Stimulated activated CD8-positive, alpha-beta memory T cell treated with anti-CD3 and anti-CD28 coated beads, Interleukin-12 subunit alpha, Interleukin-12 subunit beta, amount 100 ng/mL, for 1 hour (primary cell): ENCODE measurements at regions not wholly inside any gene's neighbourhood (a gene's known extent, or its start where the extent isn't known, plus 50 kb on each side); places are given as distances from the start of the nearest gene placed in this dataset.
"Not testable (repeated sequence)": the region's sequence is repeated elsewhere in the genome, so short reads cannot be mapped to it uniquely, and the experiment has no call there.

Experiments
- DNase-seq: peaks from one replicate; pipeline ENCODE4 v3.0.0-alpha.2; 2020; ENCODE audit warnings: low read depth

DNA sequence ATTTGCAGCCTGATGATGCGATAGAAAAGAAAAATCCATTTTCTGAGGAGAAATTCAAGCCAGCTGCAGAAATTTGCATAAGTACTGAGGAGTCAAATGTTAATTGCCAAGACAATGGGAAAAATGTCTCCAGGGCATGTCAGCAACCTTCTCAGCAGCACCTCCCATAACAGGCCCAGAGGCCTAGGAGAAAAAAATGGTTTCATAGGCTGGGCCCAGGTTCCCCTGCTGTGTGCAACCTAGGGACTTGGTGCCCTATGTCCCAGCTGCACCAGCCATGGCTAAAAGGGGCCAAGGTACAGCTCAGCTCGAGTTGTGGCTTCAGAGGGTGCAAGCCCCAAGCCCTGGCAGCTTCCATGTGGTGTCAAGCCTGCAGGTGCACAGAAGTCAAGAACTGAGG, 144.8 kb upstream of the PRKD1 start:
- not testable (repeated sequence) for DNase-seq

DNA sequence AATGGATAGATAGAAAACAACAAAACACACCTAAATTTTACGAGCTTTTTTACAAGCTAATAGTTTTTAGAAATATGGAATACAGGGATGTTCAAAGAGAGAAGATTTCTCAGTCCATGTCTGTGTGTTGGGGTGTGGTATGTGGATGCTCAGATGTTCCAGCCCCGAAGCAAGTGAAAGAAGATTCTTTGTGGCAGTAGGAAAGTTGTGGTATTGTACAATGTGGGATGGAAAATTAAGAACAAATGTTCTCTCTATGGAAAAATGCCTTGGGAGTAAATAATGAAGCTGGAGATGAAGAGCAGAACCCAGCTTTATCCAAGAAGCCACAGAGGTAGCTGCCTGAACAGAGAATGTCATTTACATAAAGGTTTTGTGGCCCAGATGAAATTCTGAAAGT, 150.3 kb upstream of the PRKD1 start:
- DNase-seq: no peak

DNA sequence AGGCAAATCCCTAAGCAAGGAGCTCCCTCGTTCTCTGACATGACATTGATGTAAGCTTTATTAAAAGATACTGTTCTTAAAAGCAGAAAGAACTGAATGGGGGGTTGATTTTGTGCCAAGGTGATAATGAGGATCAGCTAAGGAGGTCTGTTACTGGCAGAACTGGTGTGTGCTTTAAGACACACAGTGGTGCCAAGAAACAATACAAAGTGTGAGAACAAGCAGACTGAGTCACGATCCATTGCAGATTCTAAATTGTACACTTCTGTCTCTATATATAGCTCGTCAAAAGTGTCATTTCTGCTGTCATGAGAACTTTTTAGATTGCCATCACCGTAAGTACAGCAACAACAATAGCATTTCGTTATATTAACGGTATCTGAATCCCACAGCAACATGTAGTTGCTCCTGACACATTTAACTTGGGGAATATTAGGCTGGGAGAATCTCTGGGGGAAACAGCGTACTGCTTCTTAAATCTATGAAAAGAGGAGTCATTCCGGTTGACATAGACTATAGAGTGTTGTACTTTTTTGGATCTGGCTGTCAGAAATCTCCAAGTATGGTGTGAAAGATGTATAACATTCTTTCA, 151.3 kb upstream of the PRKD1 start:
- DNase-seq: no peak

DNA sequence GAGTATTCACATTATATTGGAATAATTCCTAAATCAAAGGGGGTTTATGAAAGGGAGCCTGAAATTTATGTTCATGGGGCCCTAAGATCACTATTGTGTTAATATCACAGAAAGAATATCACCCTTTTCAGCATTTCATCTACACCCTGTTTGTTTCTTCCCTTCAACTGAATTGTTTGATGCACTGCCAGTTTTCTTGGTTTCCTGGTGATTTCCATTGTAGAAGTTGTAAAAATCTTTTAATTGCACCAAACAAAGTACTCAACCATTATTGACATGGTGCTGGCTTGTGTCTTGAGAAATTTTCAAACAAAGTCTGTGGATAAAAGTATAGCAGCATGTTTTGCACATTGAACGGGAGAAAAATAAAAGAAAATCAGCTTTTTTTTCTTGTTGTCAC, 154.8 kb upstream of the PRKD1 start:
- DNase-seq: no peak

DNA sequence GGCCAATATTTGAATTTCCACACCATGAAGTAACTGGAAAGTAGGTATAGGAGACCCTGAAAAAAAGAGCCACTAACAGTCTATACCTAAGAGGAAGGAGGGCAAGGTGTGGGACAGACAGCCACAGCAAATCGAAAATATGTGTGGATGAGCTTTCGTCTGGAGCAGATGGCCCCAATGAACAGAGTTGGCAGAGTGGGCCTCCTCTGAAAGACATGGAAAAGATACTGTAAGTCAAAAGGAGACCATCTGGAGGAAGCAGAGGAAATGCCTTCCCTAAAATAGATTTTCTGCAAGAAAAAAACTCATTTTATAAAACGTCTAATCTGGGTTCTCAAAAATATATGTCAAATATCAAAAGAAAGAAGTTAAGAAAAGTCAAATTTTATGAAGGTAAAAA, 157.2 kb upstream of the PRKD1 start:
- no peak for DNase-seq

DNA sequence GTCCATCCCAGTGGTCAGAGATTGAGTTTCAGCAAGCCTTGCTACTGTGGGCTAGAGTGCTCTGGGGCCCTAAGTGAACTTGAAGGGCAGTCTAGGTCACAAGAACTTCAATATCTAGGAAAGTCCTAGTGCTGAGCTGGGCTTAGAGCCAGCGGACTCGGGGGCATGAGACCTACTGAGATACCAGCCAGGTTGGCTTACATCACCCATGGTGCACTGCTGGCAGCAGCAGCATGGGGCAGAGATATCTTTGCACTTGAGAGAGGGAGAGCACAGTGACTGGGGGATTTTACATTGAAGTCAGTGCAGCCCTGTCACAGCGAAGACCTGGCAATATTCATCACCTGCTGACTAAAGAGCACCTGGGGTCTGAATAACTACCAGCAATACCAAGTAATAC, 158.3 kb upstream of the PRKD1 start:
- no peak for DNase-seq

DNA sequence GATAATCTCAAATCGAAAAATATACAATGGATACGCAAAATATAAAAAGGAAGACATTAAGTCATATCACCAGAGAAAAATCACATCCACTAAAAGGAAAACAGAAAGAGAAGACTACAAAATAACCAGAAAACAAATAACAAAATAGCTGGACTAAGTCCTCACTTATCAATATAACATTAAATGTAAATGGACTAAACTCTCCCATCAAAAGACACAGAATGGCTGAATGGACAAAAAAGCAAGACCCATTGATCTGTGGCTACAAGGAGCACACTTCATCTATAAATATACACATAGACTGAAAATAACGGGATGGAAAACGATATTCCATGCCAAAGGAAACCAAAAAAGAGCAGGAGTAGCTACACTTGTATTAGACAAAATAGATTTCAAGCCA, 161.0 kb upstream of the PRKD1 start:
- DNase-seq: no peak

DNA sequence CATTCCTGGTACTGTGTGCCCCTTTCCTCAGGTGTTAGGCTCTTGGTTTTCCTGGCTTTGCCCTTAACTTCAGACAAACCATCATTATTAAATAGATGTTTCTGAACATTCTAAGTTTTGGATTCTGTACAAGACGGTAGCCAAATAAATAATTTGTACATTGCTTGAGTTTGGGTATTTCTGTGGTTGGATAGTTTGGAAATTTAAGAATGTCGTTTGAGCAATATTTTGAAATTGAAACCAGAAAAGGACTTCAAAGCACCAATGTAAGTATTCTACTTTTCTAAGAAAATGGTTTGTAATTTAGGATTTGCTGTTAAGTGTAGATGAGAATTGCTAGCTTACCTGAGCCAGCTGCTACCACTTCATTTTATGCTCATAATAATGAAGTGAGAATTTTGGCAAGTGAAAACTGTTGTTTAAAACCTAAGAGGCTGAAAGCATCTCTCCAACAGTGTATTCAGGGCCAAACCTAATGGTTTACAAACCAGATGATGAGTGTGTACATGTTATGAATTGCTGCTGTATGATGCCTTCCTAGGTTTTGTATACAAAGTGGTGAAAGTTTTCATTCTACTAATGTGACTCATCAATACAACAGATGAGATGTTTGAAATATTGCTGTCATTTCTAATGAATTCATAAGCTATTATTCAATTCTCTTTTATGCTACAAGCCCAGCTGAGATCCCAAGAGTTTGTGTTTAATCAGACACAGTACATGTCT, 181.5 kb upstream of the PRKD1 start:
- no peak for DNase-seq

DNA sequence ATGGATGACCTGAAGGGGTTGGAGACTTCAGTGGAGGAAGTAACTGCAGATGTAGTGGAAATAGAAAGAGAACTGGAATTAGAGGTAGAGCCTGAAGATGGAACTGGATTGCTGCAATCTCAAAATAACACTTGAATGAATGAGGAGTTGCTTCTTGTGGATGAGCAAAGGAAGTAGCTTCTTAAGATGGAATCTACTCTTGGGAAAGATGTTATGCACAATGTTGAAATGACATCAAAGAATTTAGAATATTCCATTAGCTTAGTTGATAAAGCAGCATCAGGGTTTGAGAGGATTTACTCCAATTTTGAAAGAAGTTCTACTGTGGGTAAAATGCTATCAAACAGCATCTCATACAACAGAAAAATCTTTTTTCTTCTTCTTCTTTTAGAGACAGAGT, 186.4 kb upstream of the PRKD1 start:
- DNase-seq: no peak

DNA sequence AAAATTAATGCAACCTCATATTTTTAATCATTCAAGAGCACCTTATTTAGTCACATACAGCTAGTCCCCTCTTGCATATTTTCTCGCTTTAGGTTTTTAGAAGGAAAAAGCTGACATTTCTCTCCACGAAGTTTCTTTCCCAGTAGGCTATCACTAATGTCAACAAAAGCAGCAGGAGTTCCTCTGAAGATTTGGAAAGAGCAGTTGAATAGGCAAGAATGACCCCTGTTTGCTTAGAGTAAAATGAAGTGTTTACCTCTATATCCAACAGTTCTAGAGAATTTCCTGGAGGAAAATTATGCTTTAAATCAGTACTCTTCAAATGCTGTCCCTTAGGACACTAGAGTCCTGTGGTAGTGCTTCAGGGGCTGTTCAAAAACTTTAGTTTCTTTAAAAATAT, 188.1 kb upstream of the PRKD1 start:
- DNase-seq: no peak

DNA sequence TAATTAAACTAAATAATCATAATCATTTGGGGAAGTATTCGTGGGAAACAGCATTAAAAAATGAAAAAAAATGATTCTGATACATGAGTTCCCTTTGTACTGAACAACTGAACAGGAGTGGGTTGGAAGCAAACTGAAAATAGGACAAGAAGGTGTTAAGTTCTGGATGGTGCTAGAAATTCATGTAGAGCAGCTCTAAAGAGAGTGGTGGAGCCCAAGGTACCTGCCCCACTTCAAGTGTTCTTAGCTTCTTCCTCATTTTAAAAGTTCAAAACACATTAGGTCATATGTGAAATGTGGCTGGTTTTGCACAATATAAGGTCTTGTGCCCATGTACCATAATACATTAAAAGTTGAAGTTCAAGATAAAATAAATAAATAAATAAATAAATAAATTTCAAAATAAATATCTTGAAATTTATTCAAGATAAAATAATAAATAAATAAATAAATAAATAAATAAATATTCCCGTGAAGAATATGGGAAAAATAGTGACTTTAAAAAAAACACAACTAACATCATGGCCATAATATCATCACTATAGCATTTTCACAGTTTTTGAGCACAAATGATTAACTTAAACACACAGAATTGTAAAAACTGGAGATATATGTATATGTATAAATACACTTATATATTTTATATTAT, 191.5 kb upstream of the PRKD1 start:
- no peak for DNase-seq

DNA sequence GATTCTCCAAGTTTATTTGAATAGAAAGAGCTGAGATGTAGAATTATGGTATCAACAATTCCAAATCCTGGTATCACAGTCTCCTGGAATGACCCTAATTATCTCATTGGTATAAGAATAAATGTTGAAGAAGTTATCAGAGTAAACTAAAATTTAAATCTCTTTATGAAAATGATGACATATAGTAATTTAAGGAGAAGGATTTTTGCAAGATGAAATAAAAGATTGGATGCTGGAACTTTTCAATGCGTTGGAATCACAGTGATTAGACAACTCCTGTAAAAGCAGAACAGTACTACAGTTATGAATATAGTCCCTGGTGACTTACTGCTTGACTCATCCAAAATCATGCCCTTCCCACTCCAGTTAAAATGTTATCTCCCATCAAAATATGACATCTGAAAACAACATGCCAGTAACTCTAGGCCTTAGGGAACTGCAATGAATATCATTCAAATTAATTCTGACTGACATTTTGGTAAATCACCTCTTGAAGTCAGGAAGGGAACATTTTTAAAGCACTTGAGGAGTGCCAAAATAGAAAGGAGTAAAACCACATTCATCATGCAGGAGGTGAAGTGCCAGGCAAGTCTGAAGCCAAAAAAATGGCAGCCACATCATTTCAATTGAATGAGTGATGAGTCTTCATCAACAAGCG, 197.8 kb upstream of the PRKD1 start:
- DNase-seq: no peak

DNA sequence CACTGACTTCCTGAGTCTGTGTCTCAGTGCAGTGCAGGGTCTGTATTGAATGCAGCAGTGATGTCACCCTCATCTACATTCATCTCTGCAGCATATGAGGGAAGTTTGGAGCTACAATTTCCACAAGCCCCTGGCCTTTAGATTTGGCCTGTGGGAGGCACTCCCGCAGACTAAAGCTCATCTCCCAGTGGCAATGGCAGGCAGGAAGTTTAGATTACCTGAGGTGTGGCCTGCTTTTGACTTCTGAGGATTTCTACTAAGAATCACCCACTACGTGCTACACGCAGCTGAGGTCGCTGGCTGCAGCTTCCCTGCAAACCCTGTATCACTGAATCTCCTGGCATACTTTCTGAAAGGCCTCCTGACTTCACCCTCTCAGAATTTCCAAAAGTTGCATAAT, 202.2 kb upstream of the PRKD1 start:
- DNase-seq: no peak

DNA sequence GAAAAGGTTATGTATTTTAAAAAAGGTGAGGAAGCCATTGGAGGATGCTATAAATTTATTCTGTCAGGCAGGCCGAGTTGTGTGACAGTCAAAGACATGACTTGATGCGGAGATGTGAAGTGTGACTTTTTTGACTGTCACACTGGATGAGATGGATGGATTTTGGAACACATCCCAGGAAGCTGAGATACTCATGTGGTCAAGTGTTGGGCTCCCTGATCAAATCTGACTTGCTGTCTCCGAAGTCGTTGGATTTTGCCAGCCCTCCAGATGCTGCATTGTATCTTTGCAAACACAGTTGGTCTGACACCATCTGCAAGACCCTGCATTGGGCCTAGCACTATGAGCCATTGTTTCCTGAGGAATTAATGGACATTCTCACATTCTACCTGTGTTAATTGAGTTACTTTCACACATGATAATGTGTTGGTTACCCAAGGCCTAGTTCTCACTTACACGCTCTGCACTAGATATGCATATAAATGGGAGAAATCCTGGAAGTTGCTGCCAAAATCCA, 204.0 kb upstream of the PRKD1 start:
- DNase-seq: no peak

DNA sequence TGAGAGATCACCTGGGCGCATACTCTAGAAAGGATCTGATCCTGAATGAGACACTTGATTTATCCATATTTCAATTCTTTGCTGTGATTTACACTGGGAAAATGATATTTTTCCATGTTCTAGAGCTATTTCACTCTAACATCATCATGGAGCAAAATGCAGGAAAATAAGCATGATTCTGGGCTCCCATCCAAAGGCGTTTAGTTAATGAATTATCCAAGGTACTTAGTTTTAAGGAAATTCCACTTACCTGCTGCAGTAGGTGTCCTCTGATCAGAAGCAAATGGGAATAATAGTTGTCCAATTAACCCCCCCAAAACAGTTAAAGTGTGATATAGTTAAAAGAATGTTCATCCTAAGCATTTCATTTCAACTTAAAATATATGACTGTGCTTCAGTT, 204.5 kb upstream of the PRKD1 start:
- no peak for DNase-seq

DNA sequence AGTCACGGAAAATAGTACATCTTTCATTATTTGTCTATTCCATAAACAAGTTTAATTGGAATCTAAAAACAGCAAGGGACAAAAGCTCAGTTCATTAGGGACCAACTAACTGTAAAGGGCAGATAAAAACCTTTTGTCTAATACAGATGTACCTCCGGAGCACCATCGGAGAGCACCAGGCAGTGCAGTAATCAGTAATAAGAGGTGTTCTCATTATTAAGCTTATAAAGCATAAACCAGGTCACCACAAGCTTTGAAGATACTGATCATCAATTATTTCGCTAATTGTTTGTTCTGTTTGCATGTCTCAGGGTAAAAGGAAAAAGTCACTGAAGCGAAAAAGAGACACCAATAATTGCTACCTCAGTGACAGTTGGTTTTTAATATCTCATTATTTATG, 207.3 kb upstream of the PRKD1 start:
- no peak for DNase-seq

DNA sequence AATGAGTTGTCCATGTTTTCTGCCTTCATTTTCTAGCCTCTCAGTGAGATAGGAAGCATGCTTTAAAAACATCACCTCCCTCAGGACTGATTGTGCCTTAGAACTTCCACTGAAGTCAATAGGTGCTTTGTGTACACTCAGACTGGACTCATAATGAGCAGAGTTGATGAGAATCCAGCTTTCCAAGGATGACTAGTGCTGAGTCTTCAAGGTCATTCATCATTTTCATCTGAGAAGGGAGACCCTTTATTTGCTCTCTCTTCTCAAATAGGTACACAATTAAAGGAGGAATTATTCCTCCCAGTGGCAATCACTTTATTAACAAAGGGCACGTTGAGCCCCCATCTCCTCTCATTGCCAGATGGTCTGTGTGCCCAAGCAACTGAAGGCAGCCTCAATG, 210.9 kb upstream of the PRKD1 start:
- DNase-seq: no peak

DNA sequence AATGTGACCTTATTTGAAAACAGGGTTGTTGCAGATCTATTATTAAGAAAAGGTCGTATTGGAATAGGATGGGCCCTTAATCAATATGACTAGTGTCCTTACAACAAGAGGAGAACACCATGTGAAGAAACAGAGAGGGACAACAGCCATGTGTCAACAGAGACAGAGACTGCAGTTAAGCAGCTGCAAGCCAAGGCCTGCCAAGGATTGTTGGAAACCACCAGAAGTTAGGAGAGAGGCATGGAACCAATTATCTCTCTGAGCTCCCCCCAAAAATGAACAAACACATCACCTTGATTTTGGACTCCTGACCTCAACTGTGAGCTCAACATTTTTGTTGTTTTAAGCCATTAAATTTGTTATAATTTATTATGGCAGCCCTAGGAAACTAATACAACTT, 214.6 kb upstream of the PRKD1 start:
- DNase-seq: no peak

DNA sequence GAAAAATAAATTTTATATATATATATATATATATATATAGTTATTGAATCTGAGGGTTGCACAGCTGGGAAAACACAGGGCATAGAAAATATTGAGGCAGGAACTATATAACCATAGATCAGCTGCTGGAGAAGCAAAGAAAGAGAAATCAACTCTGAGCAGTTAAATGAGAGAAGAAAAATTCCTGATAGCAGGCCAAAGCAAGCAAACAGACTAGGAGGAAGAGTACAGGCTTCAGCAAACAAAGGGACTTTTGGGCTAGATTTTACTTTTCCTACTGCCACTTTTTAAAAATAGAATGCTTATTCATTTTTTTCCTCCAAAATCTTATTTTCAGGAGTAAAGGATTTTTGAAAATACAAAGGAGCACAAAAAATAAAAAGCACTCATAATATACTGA, 216.0 kb upstream of the PRKD1 start:
- DNase-seq: no peak

DNA sequence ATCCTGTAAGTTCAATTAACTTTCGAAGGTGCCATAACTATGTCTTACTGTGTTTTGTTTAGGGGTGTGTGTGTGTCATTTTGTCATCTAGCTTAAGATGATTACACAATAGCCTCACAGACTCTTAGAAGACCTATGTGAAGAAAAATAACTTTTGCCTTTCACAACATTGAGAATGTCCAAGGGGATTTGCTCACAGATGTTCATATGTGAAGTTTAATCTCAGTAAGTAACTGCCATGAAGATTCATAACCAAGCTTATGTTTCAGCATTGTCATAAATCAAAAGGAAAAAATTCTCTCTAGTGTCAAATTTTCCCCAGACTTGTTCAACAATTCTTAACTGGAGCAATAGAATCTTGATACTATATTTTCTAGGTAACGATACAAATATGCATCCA, 226.1 kb upstream of the PRKD1 start:
- no peak for DNase-seq

DNA sequence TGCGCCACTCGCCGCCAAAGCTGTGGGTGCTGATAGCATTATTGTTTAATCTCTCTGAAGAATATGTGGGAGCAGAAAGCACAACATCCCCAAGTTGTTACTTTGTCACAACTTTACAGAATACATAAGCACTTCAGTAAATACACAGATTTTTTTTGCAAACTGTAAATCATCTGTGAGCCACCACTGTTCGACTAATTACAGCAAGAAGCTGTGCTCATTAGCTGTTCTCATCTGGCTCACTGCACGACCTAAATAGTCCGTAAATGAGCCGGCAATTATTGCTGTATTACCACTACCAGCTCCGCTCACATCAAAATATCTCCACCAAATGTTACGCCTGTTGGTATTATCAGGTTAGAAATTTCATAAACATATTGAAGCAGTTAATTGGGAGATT, 228.9 kb upstream of the PRKD1 start:
- DNase-seq: no peak

DNA sequence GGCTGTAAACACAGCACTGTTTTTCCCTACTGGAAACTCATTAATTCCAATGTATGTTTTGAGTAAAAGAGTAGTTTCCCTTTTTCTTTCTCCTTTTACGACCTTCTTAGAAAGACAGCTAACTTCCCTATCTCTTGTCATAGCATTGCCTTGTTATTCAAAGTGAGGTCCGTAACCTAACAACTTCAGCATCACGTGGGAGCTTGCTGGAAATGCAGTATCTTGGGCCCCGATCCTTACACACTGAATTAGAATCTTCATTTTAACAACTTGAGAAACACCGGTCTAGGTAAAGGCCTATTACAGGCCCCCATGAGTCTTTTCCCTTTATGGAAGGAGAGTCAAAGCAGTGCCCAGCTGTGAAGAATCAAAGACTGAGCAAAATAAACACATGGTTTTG, 230.7 kb upstream of the PRKD1 start:
- DNase-seq: no peak

DNA sequence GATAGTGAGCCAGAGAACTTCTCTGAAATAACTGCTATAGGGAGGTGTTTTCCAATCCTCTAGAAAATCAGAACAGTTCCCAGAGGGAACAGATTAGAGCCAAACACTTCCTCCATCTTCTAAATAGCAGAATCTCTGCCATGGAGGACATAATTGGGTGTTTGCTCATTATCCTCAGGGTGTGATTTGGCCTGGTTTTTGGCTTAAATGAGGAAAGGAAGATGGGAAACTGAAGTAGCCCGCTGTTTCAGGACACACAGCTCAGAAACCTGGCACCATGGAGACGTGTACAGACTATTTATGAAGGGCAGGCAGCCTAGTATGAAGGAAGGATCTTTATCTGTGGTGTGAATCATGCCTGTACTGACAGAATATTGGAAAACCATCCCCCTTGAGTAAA, 231.7 kb upstream of the PRKD1 start:
- no peak for DNase-seq
